Glomerular endothelial cell (primary cell): ENCODE measurements at regions not wholly inside any gene's neighbourhood (a gene's known extent, or its start where the extent isn't known, plus 50 kb on each side); places are given as distances from the start of the nearest gene placed in this dataset.
"Not testable (repeated sequence)": the region's sequence is repeated elsewhere in the genome, so short reads cannot be mapped to it uniquely, and the experiment has no call there.

Experiments
- DNase-seq: peaks from one replicate; pipeline ENCODE4 v3.0.0-alpha.2; 2011; ENCODE audit warnings: low read depth, low spot score; ENCODE audit errors: extremely low read depth

- DNase-seq = no peak
Observed at GRCh38 chr3:20424086-20424485, 238.1 kb upstream of the SGO1 start.

- no peak for DNase-seq
Observed at GRCh38 chr3:20422391-20422790, 236.4 kb upstream of the SGO1 start.

- DNase-seq = no peak
Observed at GRCh38 chr3:20417388-20418108, 231.5 kb upstream of the SGO1 start.

GRCh38 chr3:20406611-20407011 is 220.6 kb upstream of the SGO1 start:
- no peak for DNase-seq

GRCh38 chr3:20405744-20406143 is 219.7 kb upstream of the SGO1 start:
- no peak for DNase-seq

- no peak for DNase-seq
Observed at GRCh38 chr3:20405231-20405630, 219.2 kb upstream of the SGO1 start.

GRCh38 chr3:20404741-20405100 is 218.7 kb upstream of the SGO1 start:
- no peak for DNase-seq

GRCh38 chr3:20403986-20404740 is 218.2 kb upstream of the SGO1 start:
- DNase-seq = no peak

- no peak for DNase-seq
Observed at GRCh38 chr3:20401253-20401652, 215.2 kb upstream of the SGO1 start.

GRCh38 chr3:20400686-20401085 is 214.7 kb upstream of the SGO1 start:
- no peak for DNase-seq

GRCh38 chr3:20400281-20400680 is 214.3 kb upstream of the SGO1 start:
- DNase-seq = no peak

- no peak for DNase-seq
Observed at GRCh38 chr3:20396335-20396734, 210.3 kb upstream of the SGO1 start.

- no peak for DNase-seq
Observed at GRCh38 chr3:20395692-20396091, 209.7 kb upstream of the SGO1 start.

- DNase-seq = no peak
Observed at GRCh38 chr3:20394243-20394642, 208.2 kb upstream of the SGO1 start.

GRCh38 chr3:20391644-20392043 is 205.6 kb upstream of the SGO1 start:
- DNase-seq = no peak

GRCh38 chr3:20388971-20389370 is 203.0 kb upstream of the SGO1 start:
- no peak for DNase-seq

- DNase-seq = no peak
Observed at GRCh38 chr3:20380295-20380694, 194.3 kb upstream of the SGO1 start.

GRCh38 chr3:20378315-20378714 is 192.3 kb upstream of the SGO1 start:
- DNase-seq = no peak

- no peak for DNase-seq
Observed at GRCh38 chr3:20376665-20377217, 190.7 kb upstream of the SGO1 start.

GRCh38 chr3:20375302-20375701 is 189.3 kb upstream of the SGO1 start:
- DNase-seq = no peak

- not testable (repeated sequence) for DNase-seq
Observed at GRCh38 chr3:20370273-20371063, 184.5 kb upstream of the SGO1 start.
